Lower leg skin (tissue), 4 donors: ENCODE measurements at regions not wholly inside any gene's neighbourhood (a gene's known extent, or its start where the extent isn't known, plus 50 kb on each side); places are given as distances from the start of the nearest gene placed in this dataset.
"Not testable (repeated sequence)": the region's sequence is repeated elsewhere in the genome, so short reads cannot be mapped to it uniquely, and the experiment has no call there.

Experiments
- DNase-seq, 2 donors: peaks; one replicate each; pipeline ENCODE4 v3.0.0-alpha.2; 2019; ENCODE audit warnings: low spot score in 2 of 2
- H3K4me3 ChIP-seq: fragments of 200-600 bp; sonication (generic); 2 replicates; pipeline ENCODE4 v1.5.1; 2017; ENCODE audit warnings: mild to moderate bottlenecking, low read depth; ENCODE audit not compliant: poor library complexity, severe bottlenecking
- CTCF ChIP-seq, 3 donors: fragments of 450-650 bp; IDR thresholded peaks; one replicate each; pipeline ENCODE4 v1.5.1; 2016; ENCODE audit warnings: antibody characterized with exemption in 3 of 3, mild to moderate bottlenecking in 3 of 3, moderate library complexity in 2 of 3
- POLR2A ChIP-seq, 2 donors: fragments of 450-650 bp; IDR thresholded peaks; one replicate each; pipeline ENCODE4 v1.6.1; 2016 to 2017; ENCODE audit warnings: antibody characterized with exemption in 2 of 2, mild to moderate bottlenecking in 1 of 2, moderate library complexity in 1 of 2
- WGBS, 2 donors: methylation state at CpG; one replicate each; pipeline ENCODE4 v1.1.5; 2018; 5-methylcytosine and 5-hydroxymethylcytosine counted together
- intact Hi-C: fragments of 100-400 bp; cut with DNase I; formaldehyde crosslinking; loops from one replicate; pipeline ENCODE4 v1.15.0; 2023; ENCODE audit warnings: low total_unique reads

DNA sequence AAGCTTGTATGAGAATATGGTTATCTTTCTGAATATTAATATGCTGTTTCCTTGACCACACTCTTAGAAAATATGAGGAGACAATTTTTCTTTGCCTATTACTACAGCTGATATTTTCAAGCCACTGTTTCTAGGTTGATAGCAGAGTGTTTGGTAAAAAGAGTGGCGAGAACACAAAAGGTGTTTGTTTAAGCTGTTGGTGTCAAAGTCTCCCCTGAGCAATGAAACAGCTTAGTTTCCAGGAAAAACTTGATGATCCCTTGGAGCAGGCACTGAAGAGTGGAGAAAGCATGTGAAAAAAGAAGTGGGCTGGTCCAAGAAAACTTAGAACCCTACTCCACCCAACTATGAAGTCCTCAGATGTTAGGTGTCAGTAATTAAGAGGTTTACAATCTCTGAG, 182.7 kb downstream of the TFAP2B start:
- DNase-seq = no peak
- intact Hi-C loops = no loop called here
- TF ChIP-seq POLR2A (IDR thresholded peaks at IDR 0.05) = no peak
- TF ChIP-seq CTCF (IDR thresholded peaks at IDR 0.05) = no peak
- H3K4me3 ChIP-seq = no peak overlapping the region
- WGBS, 2 donors = 87 to 93% methylated on average over 1 of the region's 1 CpG

GRCh38 chr6:51004380-51004779, 185.7 kb downstream of the TFAP2B start:
- TF ChIP-seq POLR2A (IDR thresholded peaks at IDR 0.05) = no peak
- TF ChIP-seq CTCF (IDR thresholded peaks at IDR 0.05) = no peak
- 73 to 77% methylated on average over 4 of the region's 4 CpGs for WGBS, 2 donors
- DNase-seq = no peak
- no peak overlapping the region for H3K4me3 ChIP-seq
- intact Hi-C loops = no loop called here

GRCh38 chr6:51005779-51006178, 187.1 kb downstream of the TFAP2B start:
- intact Hi-C loops = no loop called here
- DNase-seq = no peak
- TF ChIP-seq CTCF (IDR thresholded peaks at IDR 0.05) = no peak
- no peak for TF ChIP-seq POLR2A (IDR thresholded peaks at IDR 0.05)
- H3K4me3 ChIP-seq = no peak overlapping the region

GRCh38 chr6:51007237-51007636, 188.6 kb downstream of the TFAP2B start:
- intact Hi-C loops = no loop called here
- no peak for DNase-seq

GRCh38 chr6:51008693-51009092, 190.0 kb downstream of the TFAP2B start:
- WGBS, 2 donors = 81 to 93% methylated on average over 1 of the region's 1 CpG
- DNase-seq, intact Hi-C loops, H3K4me3 ChIP-seq: not testable (repeated sequence)

More at GRCh38 chr6:51007237-51007636, 188.6 kb downstream of the TFAP2B start:
- no peak overlapping the region for H3K4me3 ChIP-seq
- TF ChIP-seq CTCF (IDR thresholded peaks at IDR 0.05) (no peak), POLR2A (IDR thresholded peaks at IDR 0.05) (no peak)

GRCh38 chr6:51013376-51013775, 194.7 kb downstream of the TFAP2B start:
- no peak for DNase-seq
- intact Hi-C loops = no loop called here
- no peak for TF ChIP-seq CTCF (IDR thresholded peaks at IDR 0.05)
- no peak for TF ChIP-seq POLR2A (IDR thresholded peaks at IDR 0.05)
- H3K4me3 ChIP-seq = no peak overlapping the region
